Ascending aorta (tissue), 2 donors: ENCODE measurements at regions not wholly inside any gene's neighbourhood (a gene's known extent, or its start where the extent isn't known, plus 50 kb on each side); places are given as distances from the start of the nearest gene placed in this dataset.

Experiments
- DNase-seq, 2 donors: peaks; one replicate each; pipeline ENCODE4 v3.0.0-alpha.2; 2019; ENCODE audit warnings: low spot score in 2 of 2
- H3K27ac ChIP-seq, 2 donors: fragments of 200-600 bp; sonication (generic); one replicate each; pipeline ENCODE4 v1.5.1; 2016 to 2017; ENCODE audit warnings: mild to moderate bottlenecking in 1 of 2
- H3K27me3 ChIP-seq: fragments of 200-600 bp; sonication (generic); one replicate; pipeline ENCODE4 v1.5.1; 2017
- H3K36me3 ChIP-seq, 2 donors: fragments of 200-600 bp; sonication (generic); one replicate each; pipeline ENCODE4 v1.5.1; 2016
- H3K4me1 ChIP-seq, 2 donors: fragments of 200-600 bp; sonication (generic); one replicate each; pipeline ENCODE4 v1.5.1; 2016 to 2017; ENCODE audit warnings: mild to moderate bottlenecking in 1 of 2
- H3K4me3 ChIP-seq, 2 donors: fragments of 200-600 bp; sonication (generic); one replicate each; pipeline ENCODE4 v1.5.1; 2016 to 2017; ENCODE audit warnings: mild to moderate bottlenecking in 1 of 2
- H3K9me3 ChIP-seq, 2 donors: fragments of 200-600 bp; sonication (generic); one replicate each; pipeline ENCODE4 v1.5.1; 2016
- intact Hi-C: fragments of 100-400 bp; cut with DNase I; formaldehyde crosslinking; loops from one replicate; pipeline ENCODE4 v1.15.1; 2023
- TF ChIP-seq, protein P1 (sequence below), 3 experiments: fragments of 200-600 bp in 2 of 3; fragments of 450-650 bp in 1 of 3; sonication (generic) in 2 of 3; IDR thresholded peaks; one replicate each; pipeline ENCODE4 v1.5.1; 2016 to 2019; ENCODE audit warnings: antibody characterized with exemption in 3 of 3, mild to moderate bottlenecking in 1 of 3, moderate library complexity in 1 of 3

DNA sequence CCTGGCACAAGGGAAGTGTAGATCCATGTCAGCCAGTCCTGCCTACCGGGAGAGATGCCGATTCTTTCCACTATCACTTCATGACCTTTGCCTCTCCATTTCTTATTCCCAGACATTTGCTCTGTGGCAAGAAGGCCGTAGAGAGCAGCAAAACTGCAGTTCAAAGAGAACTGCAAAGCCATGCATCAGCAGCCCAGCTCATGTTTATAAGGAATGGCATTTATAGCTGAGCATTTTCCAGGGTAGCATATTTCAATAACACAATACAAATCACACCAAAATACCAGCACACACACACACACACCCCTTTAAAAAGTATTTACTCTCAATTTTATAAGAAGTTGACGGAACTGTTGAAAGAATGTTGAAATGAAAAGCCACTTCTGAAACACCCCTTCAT lies 126.7 kb upstream of the EGFLAM start:
- Histone ChIP-seq H3K36me3 (no peaks in the 10 kb centered on the region), H3K4me3 (no peak overlapping the region), H3K27ac (no peak overlapping the region), H3K27me3 (no peaks in the 10 kb centered on the region), H3K9me3 (no peaks in the 10 kb centered on the region), H3K4me1 (no peaks in the 10 kb centered on the region)
- intact Hi-C loops = no loop called here
- TF ChIP-seq, protein P1, sequence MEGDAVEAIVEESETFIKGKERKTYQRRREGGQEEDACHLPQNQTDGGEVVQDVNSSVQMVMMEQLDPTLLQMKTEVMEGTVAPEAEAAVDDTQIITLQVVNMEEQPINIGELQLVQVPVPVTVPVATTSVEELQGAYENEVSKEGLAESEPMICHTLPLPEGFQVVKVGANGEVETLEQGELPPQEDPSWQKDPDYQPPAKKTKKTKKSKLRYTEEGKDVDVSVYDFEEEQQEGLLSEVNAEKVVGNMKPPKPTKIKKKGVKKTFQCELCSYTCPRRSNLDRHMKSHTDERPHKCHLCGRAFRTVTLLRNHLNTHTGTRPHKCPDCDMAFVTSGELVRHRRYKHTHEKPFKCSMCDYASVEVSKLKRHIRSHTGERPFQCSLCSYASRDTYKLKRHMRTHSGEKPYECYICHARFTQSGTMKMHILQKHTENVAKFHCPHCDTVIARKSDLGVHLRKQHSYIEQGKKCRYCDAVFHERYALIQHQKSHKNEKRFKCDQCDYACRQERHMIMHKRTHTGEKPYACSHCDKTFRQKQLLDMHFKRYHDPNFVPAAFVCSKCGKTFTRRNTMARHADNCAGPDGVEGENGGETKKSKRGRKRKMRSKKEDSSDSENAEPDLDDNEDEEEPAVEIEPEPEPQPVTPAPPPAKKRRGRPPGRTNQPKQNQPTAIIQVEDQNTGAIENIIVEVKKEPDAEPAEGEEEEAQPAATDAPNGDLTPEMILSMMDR (IDR thresholded peaks at IDR 0.05) = no peak
- no peak for DNase-seq

DNA sequence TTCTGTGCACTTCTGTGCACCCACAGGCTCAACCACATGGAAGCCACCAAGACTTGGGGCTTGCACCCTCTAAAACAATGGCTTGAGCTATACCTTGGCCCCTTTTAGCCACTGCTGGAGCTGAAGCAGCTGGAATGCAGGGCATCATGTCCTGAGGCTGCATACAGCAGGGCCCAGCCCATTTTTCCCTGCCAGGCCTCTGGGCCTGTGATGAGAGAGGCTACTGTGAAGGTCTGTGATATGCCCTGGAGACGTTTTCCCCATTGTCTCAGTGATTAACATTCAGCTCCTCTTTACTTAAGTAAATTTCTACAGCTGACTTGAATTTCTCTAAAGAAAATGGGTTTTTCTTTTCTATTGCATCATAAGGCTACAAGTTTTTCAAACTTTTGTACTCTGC lies 134.0 kb upstream of the EGFLAM start:
- H3K36me3 ChIP-seq = no peaks in the 10 kb centered on the region
- no peak for DNase-seq

DNA sequence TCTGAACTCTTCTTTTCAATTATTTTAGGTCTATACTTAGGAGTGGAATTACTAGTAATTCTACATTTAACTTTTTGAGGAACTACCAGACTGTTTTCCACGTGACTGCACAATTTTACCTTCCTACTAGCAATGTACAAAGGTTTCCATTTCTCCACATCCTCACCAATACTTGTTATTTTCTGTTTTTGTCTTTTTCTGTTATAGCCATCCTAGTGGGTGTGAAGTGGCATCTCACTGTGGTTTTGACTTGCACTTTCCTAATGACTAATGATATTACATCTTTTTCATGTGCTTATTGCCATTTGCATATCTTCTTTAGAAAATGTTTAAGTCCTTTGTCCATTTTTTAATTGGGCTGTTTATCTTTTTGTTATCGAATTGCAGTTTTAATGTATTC lies 136.9 kb upstream of the EGFLAM start:
- H3K36me3 ChIP-seq = no peaks in the 10 kb centered on the region
- H3K4me1 ChIP-seq = no peaks in the 10 kb centered on the region
- TF ChIP-seq, protein P1 (IDR thresholded peaks at IDR 0.05) = no peak
- no peak overlapping the region for H3K27ac ChIP-seq
- no peak for DNase-seq
- no peaks in the 10 kb centered on the region for H3K27me3 ChIP-seq
- intact Hi-C loops = no loop called here
- no peaks in the 10 kb centered on the region for H3K9me3 ChIP-seq
- no peak overlapping the region for H3K4me3 ChIP-seq

More for the DNA sequence above, 134.0 kb upstream of the EGFLAM start:
- H3K4me3 ChIP-seq = no peak overlapping the region
- H3K9me3 ChIP-seq = no peaks in the 10 kb centered on the region
- intact Hi-C loops = no loop called here
- H3K4me1 ChIP-seq = no peaks in the 10 kb centered on the region
- no peaks in the 10 kb centered on the region for H3K27me3 ChIP-seq
- H3K27ac ChIP-seq = no peak overlapping the region
- TF ChIP-seq, protein P1 (IDR thresholded peaks at IDR 0.05) = no peak

DNA sequence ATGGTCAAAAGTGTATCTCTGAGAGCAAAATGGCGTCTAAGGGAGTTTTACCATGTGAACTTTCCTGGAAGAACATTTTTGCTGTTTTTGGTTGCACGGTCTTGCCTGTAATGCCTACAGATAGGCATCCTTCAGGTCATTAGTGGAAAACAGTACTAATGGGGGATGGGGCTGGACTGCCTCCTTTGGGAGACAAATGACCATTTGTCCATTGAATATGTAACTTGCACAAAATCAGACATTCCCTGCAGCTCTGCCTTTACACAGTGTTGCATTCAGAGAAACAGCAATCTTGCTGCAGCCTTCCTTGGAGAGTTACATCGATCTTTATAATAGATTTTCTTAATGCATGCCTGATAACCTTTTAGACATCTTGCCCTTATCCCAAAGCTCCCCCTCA lies 138.5 kb upstream of the EGFLAM start:
- H3K36me3 ChIP-seq = no peaks in the 10 kb centered on the region
- H3K4me3 ChIP-seq = no peak overlapping the region
- H3K9me3 ChIP-seq = no peaks in the 10 kb centered on the region
- TF ChIP-seq, protein P1 (IDR thresholded peaks at IDR 0.05) = no peak
- H3K4me1 ChIP-seq = no peaks in the 10 kb centered on the region
- no peak for DNase-seq
- intact Hi-C loops = no loop called here
- no peak overlapping the region for H3K27ac ChIP-seq
- no peaks in the 10 kb centered on the region for H3K27me3 ChIP-seq

DNA sequence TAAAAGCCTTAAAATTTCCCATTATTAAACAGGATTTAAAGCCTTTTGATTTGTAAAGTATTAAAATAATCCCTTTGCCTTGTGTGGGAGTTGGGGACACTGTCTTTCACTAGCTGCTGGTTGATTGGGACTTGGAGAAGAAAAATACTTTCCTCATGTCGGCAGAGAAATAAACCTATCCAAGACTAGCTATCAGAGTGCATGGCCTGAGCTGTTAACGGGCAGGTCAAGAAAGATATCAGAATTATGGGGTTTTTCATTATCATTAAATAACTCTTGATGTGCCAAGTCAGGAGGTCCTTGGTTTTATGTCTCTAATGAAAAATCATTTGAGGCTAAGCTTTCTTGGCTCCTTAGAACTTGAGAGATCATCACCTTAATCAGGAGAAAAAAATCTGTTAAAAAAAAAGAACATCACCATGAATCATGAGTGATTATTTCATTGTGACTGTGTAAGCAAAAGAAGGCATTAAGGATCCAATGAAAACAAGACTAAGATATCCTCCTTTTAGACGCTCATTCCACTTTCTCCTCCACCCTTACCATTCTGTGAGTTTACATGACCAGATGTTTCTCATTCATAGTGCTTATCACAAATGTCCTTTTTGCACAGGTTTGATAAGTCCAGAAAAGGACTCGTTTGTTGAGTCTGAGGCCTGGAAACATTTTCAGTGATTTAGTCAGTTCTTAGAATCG lies 140.4 kb upstream of the EGFLAM start:
- intact Hi-C loops = no loop called here
- no peaks in the 10 kb centered on the region for H3K27me3 ChIP-seq
- H3K27ac ChIP-seq = no peak overlapping the region

More for the DNA sequence above, 140.4 kb upstream of the EGFLAM start:
- Histone ChIP-seq H3K9me3 (no peaks in the 10 kb centered on the region), H3K36me3 (no peaks in the 10 kb centered on the region), H3K4me1 (no peaks in the 10 kb centered on the region), H3K4me3 (no peak overlapping the region)
- TF ChIP-seq, protein P1 (IDR thresholded peaks at IDR 0.05) = no peak
- no peak for DNase-seq
